MM.1S (cell line): ENCODE measurements at regions not wholly inside any gene's neighbourhood (a gene's known extent, or its start where the extent isn't known, plus 50 kb on each side); places are given as distances from the start of the nearest gene placed in this dataset.

Source experiments
- DNase-seq: peaks from one replicate; pipeline ENCODE4 v3.0.0-alpha.2; 2015
- H2AFZ ChIP-seq: fragments of 300-600 bp; sonication (generic); 2 replicates; pipeline ENCODE4 v1.6.0; 2016; ENCODE audit warnings: antibody characterized with exemption, low read length
- H3F3A ChIP-seq: fragments of 300-600 bp; sonication (generic); 2 replicates; pipeline ENCODE4 v1.6.1; 2016; ENCODE audit warnings: mild to moderate bottlenecking, antibody characterized with exemption, low read length, moderate library complexity, mixed read lengths; ENCODE audit not compliant: insufficient read depth
- H3K27ac ChIP-seq: fragments of 300-600 bp; sonication (generic); 2 replicates; pipeline ENCODE4 v1.5.1; 2016; ENCODE audit warnings: mild to moderate bottlenecking, low read length
- H3K27me3 ChIP-seq: fragments of 300-600 bp; sonication (generic); replicated peaks from 2 replicates; pipeline ENCODE4 v1.6.0; 2016; ENCODE audit warnings: low read length; ENCODE audit not compliant: insufficient read depth
- H3K36me3 ChIP-seq: fragments of 300-600 bp; sonication (generic); replicated peaks from 2 replicates; pipeline ENCODE4 v1.6.1; 2016; ENCODE audit warnings: mild to moderate bottlenecking, low read length, mixed read lengths; ENCODE audit not compliant: insufficient read depth
- H3K4me1 ChIP-seq: fragments of 300-600 bp; sonication (generic); 2 replicates; pipeline ENCODE4 v1.6.1; 2016; ENCODE audit warnings: low read length, mixed read lengths
- H3K4me2 ChIP-seq: fragments of 300-600 bp; sonication (generic); 2 replicates; pipeline ENCODE4 v1.6.0; 2016; ENCODE audit warnings: low read depth, low read length
- H3K4me3 ChIP-seq: fragments of 300-600 bp; sonication (generic); 2 replicates; pipeline ENCODE4 v1.5.1; 2016; ENCODE audit warnings: low read length, mixed read lengths
- H3K79me2 ChIP-seq: fragments of 300-600 bp; sonication (generic); 2 replicates; pipeline ENCODE4 v1.6.1; 2016; ENCODE audit warnings: mixed run types, low read length, mixed read lengths
- H3K9ac ChIP-seq: fragments of 300-600 bp; sonication (generic); 2 replicates; pipeline ENCODE4 v1.6.1; 2016; ENCODE audit warnings: low read length, mixed read lengths
- H3K9me2 ChIP-seq: fragments of 300-600 bp; sonication (generic); replicated peaks from 2 replicates; pipeline ENCODE4 v1.6.1; 2016; ENCODE audit warnings: mild to moderate bottlenecking, low read length, mixed read lengths; ENCODE audit not compliant: insufficient read depth
- H3K9me3 ChIP-seq: fragments of 300-600 bp; sonication (generic); replicated peaks from 2 replicates; pipeline ENCODE4 v1.6.1; 2016; ENCODE audit warnings: mild to moderate bottlenecking, low read length, mixed read lengths; ENCODE audit not compliant: insufficient read depth
- H4K20me1 ChIP-seq: fragments of 300-600 bp; sonication (generic); 2 replicates; pipeline ENCODE4 v1.6.1; 2016; ENCODE audit warnings: mild to moderate bottlenecking, low read length, moderate library complexity, mixed read lengths; ENCODE audit not compliant: insufficient read depth
- CTCF ChIP-seq: fragments of 300-600 bp; sonication (generic); IDR thresholded peaks from 2 replicates; pipeline ENCODE4 v1.5.1; 2016; ENCODE audit warnings: antibody characterized with exemption, low read length, mixed read lengths
- EZH2 ChIP-seq: fragments of 300-600 bp; sonication (generic); optimal IDR thresholded peaks from 2 replicates; pipeline ENCODE3; 2017; ENCODE audit warnings: low read depth, mild to moderate bottlenecking, antibody characterized with exemption, low read length, mixed read lengths
- EZH2phosphoT487 ChIP-seq: fragments of 300-600 bp; sonication (generic); IDR thresholded peaks from 2 replicates; pipeline ENCODE4 v1.6.1; 2018; ENCODE audit warnings: antibody characterized with exemption, low read length

GRCh38 chr16:48049847-48050246, 105.9 kb downstream of the ABCC12 start:
- Histone ChIP-seq H3K4me3 (no peak overlapping the region), H3K4me2 (no peak overlapping the region), H2AFZ (no peak overlapping the region), H3K27me3 (no peaks in the 10 kb centered on the region), H4K20me1 (no peaks in the 10 kb centered on the region), H3F3A (no peaks in the 10 kb centered on the region), H3K79me2 (no peaks in the 10 kb centered on the region), H3K9ac (no peak overlapping the region), H3K36me3 (no peaks in the 10 kb centered on the region), H3K4me1 (no peaks in the 10 kb centered on the region), H3K27ac (no peak overlapping the region), H3K9me2 (no peaks in the 10 kb centered on the region), H3K9me3 (no peaks in the 10 kb centered on the region)
- no peak for DNase-seq
- TF ChIP-seq CTCF (no peak), EZH2phosphoT487 (no peak), EZH2 (no peak)

DNA sequence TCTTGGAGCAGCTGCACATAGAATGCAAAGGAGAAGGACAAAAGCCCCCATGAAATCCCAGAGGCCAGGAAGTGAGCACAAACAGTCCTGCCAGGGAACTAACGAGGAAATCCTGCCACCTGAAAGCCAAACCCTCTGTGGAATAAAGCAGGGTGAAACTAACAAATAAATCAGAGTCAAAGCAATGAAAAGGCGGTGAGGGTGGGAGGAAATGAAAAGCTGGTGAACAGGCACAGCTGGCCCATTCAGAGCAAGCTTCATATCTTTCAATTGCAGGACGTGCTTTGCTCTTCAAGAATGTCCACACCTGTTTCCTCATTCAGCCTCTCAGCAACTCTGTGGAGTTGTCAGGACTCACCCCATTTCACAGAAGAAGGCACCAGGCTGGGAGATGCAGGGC, 108.1 kb downstream of the ABCC12 start:
- H3K27me3 ChIP-seq, result no peaks in the 10 kb centered on the region
- no peaks in the 10 kb centered on the region for H3K36me3 ChIP-seq
- no peak overlapping the region for H3K9ac ChIP-seq
- H3K9me2 ChIP-seq, result no peaks in the 10 kb centered on the region
- no peaks in the 10 kb centered on the region for H3K4me1 ChIP-seq
- no peak overlapping the region for H3K4me2 ChIP-seq
- H4K20me1 ChIP-seq, result no peaks in the 10 kb centered on the region
- no peak overlapping the region for H3K27ac ChIP-seq
- H2AFZ ChIP-seq, result no peak overlapping the region
- no peak overlapping the region for H3K4me3 ChIP-seq
- no peaks in the 10 kb centered on the region for H3K9me3 ChIP-seq
- no peak for DNase-seq
- TF ChIP-seq CTCF, result no peak
- no peak for TF ChIP-seq EZH2phosphoT487
- no peak for TF ChIP-seq EZH2
- H3F3A ChIP-seq, result no peaks in the 10 kb centered on the region
- H3K79me2 ChIP-seq, result no peaks in the 10 kb centered on the region

- H3K4me2 ChIP-seq, result no peak overlapping the region
- no peaks in the 10 kb centered on the region for H3K9me3 ChIP-seq
- no peak for DNase-seq
- H3K4me3 ChIP-seq, result no peak overlapping the region
- TF ChIP-seq CTCF (no peak), EZH2 (no peak), EZH2phosphoT487 (no peak)
- H2AFZ ChIP-seq, result no peak overlapping the region
- H3K79me2 ChIP-seq, result no peaks in the 10 kb centered on the region
- no peaks in the 10 kb centered on the region for H3K4me1 ChIP-seq
- no peaks in the 10 kb centered on the region for H3F3A ChIP-seq
- H3K9ac ChIP-seq, result no peak overlapping the region
- no peaks in the 10 kb centered on the region for H3K27me3 ChIP-seq
- H3K36me3 ChIP-seq, result no peaks in the 10 kb centered on the region
- no peak overlapping the region for H3K27ac ChIP-seq
- no peaks in the 10 kb centered on the region for H3K9me2 ChIP-seq
- no peaks in the 10 kb centered on the region for H4K20me1 ChIP-seq
Measured at GRCh38 chr16:48047241-48047640, 108.6 kb downstream of the ABCC12 start.

DNA sequence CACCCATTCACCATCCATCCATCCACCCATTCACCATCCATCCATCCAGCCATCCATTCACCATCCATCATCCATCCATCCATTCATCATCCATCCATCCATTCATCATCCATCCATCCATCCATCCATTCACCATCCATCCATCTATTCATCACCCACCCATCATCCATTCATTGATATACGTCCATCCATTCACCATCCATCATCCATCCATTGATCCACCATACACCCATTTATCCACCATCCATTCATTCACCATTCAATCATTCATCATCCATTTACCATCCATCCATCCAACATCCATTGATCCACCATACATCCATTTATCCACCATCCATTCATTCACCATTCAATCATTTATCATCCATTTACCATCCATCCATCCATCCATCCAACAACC, 111.7 kb downstream of the ABCC12 start:
- TF ChIP-seq EZH2, result no peak
- TF ChIP-seq EZH2phosphoT487, result no peak
- TF ChIP-seq CTCF, result no peak
- no peaks in the 10 kb centered on the region for H3K36me3 ChIP-seq
- no peaks in the 10 kb centered on the region for H3F3A ChIP-seq
- no peak overlapping the region for H3K27ac ChIP-seq
- H3K79me2 ChIP-seq, result no peaks in the 10 kb centered on the region
- H2AFZ ChIP-seq, result no peak overlapping the region
- no peaks in the 10 kb centered on the region for H3K4me1 ChIP-seq
- no peaks in the 10 kb centered on the region for H3K9me3 ChIP-seq
- no peak for DNase-seq
- no peaks in the 10 kb centered on the region for H3K9me2 ChIP-seq
- H3K4me3 ChIP-seq, result no peak overlapping the region
- no peaks in the 10 kb centered on the region for H4K20me1 ChIP-seq
- H3K4me2 ChIP-seq, result no peak overlapping the region
- no peaks in the 10 kb centered on the region for H3K27me3 ChIP-seq
- no peak overlapping the region for H3K9ac ChIP-seq
